ENCODE measurements at regions not wholly inside any gene's neighbourhood (a gene's known extent, or its start where the extent isn't known, plus 50 kb on each side); places are given as distances from the start of the nearest gene placed in this dataset.

DNA sequence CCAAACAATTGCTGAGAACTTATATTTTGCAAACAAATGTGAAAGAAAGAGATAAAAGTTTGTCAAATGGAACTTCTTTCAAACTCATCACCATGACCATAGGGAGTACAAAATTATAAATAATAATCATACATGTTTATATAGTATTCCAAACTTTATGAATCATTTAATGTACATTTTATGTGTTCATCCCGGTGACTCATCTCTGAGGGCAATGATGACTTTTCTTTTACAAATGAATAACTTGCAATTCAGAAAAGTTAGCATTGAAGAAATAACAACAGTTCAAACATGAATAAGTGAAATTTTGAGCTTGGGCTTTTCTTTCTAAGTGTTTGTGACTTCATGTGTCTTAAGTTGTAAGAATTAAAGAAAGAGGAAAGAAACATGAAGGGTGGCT lies 66.3 kb upstream of the CDH8 start:
- no peaks in the 10 kb centered on the region for H3K27me3 ChIP-seq (replicated peaks; ENCODE audit: insufficient read depth, low read length)
- no peaks in the 10 kb centered on the region; the same call in 1 of the 2 replicates for H3K9me3 ChIP-seq (replicated peaks; ENCODE audit: insufficient read depth, low read length)
- no peaks in the 10 kb centered on the region for H3K79me2 ChIP-seq (ENCODE audit: low read length)
- no peak for TF ChIP-seq EZH2 (optimal IDR thresholded peaks at IDR 0.05; ENCODE audit: low read depth, low read length)
- no peak for TF ChIP-seq EZH2phosphoT487 (IDR thresholded peaks at IDR 0.05; ENCODE audit: low read length)
- TF ChIP-seq, protein P1, sequence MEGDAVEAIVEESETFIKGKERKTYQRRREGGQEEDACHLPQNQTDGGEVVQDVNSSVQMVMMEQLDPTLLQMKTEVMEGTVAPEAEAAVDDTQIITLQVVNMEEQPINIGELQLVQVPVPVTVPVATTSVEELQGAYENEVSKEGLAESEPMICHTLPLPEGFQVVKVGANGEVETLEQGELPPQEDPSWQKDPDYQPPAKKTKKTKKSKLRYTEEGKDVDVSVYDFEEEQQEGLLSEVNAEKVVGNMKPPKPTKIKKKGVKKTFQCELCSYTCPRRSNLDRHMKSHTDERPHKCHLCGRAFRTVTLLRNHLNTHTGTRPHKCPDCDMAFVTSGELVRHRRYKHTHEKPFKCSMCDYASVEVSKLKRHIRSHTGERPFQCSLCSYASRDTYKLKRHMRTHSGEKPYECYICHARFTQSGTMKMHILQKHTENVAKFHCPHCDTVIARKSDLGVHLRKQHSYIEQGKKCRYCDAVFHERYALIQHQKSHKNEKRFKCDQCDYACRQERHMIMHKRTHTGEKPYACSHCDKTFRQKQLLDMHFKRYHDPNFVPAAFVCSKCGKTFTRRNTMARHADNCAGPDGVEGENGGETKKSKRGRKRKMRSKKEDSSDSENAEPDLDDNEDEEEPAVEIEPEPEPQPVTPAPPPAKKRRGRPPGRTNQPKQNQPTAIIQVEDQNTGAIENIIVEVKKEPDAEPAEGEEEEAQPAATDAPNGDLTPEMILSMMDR (IDR thresholded peaks at IDR 0.05; ENCODE audit: low read length): no peak
- no peak for DNase-seq
- no peaks in the 10 kb centered on the region for H3K36me3 ChIP-seq (replicated peaks; ENCODE audit: insufficient read depth, low read length)
- H3K4me2 ChIP-seq (ENCODE audit: low read depth, low read length): no peak overlapping the region
- H3K27ac ChIP-seq (ENCODE audit: low read length): no peak overlapping the region
- H3K9me2 ChIP-seq (replicated peaks; ENCODE audit: insufficient read depth, low read length): no peaks in the 10 kb centered on the region
- H3K9ac ChIP-seq (ENCODE audit: low read length): no peak overlapping the region
- no peak overlapping the region for H3K4me3 ChIP-seq (ENCODE audit: low read length)
- no peaks in the 10 kb centered on the region for H3K4me1 ChIP-seq (ENCODE audit: low read length)
- H2AFZ ChIP-seq (ENCODE audit: low read length): no peak overlapping the region
- no peaks in the 10 kb centered on the region for H4K20me1 ChIP-seq (ENCODE audit: insufficient read depth, low read length)
- H3F3A ChIP-seq (ENCODE audit: insufficient read depth, low read length): no peaks in the 10 kb centered on the region

DNA sequence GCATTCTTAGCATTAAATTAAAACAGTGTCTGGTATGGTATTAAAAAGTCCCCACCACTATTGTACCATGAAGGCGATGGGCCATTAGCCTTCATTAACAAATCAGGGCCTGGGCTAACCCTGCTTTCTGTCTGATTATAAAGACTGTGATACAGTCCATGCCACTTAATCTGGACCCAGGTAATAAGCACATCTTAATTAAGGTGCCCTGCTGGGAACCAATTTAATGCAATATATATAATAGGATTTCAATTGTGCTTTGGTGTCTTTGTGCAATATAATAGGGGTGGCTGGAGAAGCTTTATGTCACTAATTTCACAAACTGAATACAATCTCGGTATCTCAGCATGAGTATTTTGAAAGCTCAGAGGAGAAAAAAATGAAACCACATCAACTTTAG lies 64.4 kb upstream of the CDH8 start:
- Histone ChIP-seq H3K4me1 (ENCODE audit: low read length) (no peaks in the 10 kb centered on the region), H3K9ac (ENCODE audit: low read length) (no peak overlapping the region), H3K9me2 (replicated peaks; ENCODE audit: insufficient read depth, low read length) (no peaks in the 10 kb centered on the region), H3K9me3 (replicated peaks; ENCODE audit: insufficient read depth, low read length) (no peaks in the 10 kb centered on the region), H3K4me2 (ENCODE audit: low read depth, low read length) (no peak overlapping the region), H2AFZ (ENCODE audit: low read length) (no peak overlapping the region), H3K79me2 (ENCODE audit: low read length) (no peaks in the 10 kb centered on the region), H3K27ac (ENCODE audit: low read length) (no peak overlapping the region), H4K20me1 (ENCODE audit: insufficient read depth, low read length) (no peaks in the 10 kb centered on the region), H3K27me3 (replicated peaks; ENCODE audit: insufficient read depth, low read length) (no peaks in the 10 kb centered on the region), H3K36me3 (replicated peaks; ENCODE audit: insufficient read depth, low read length) (no peaks in the 10 kb centered on the region), H3K4me3 (ENCODE audit: low read length) (no peak overlapping the region), H3F3A (ENCODE audit: insufficient read depth, low read length) (no peaks in the 10 kb centered on the region)
- TF ChIP-seq, protein P1 (IDR thresholded peaks at IDR 0.05; ENCODE audit: low read length): no peak
- TF ChIP-seq EZH2phosphoT487 (IDR thresholded peaks at IDR 0.05; ENCODE audit: low read length) (no peak), EZH2 (optimal IDR thresholded peaks at IDR 0.05; ENCODE audit: low read depth, low read length) (no peak)
- DNase-seq: no peak

DNA sequence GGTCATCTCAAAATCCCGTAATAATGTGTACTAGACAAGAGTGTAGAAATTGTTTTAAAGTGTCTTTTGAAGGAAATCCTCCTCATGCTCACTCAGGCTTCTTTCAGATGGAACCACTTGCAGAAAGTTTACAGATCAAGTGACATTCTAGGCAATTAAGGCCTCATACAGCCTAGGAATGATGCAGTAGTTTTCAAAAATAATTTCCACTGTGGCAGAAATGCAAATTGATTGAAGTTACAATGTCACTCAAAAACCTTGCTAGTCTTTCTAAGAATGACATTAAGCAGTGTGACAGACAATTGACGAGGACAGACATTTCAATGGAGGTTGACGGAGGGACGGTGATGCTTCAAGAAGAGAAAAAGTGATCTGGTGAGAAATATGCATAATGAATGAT lies 53.5 kb upstream of the CDH8 start:
- no peaks in the 10 kb centered on the region for H3K79me2 ChIP-seq (ENCODE audit: low read length)
- H3K27me3 ChIP-seq (replicated peaks; ENCODE audit: insufficient read depth, low read length): no peaks in the 10 kb centered on the region
- H3K9me3 ChIP-seq (replicated peaks; ENCODE audit: insufficient read depth, low read length): no peaks in the 10 kb centered on the region
- no peak overlapping the region for H3K4me2 ChIP-seq (ENCODE audit: low read depth, low read length)
- no peaks in the 10 kb centered on the region for H3K9me2 ChIP-seq (replicated peaks; ENCODE audit: insufficient read depth, low read length)
- no peaks in the 10 kb centered on the region for H3K4me1 ChIP-seq (ENCODE audit: low read length)
- H3K9ac ChIP-seq (ENCODE audit: low read length): no peak overlapping the region
- H2AFZ ChIP-seq (ENCODE audit: low read length): no peak overlapping the region
- no peak for DNase-seq
- TF ChIP-seq, protein P1 (IDR thresholded peaks at IDR 0.05; ENCODE audit: low read length): no peak
- TF ChIP-seq EZH2phosphoT487 (IDR thresholded peaks at IDR 0.05; ENCODE audit: low read length) (no peak), EZH2 (optimal IDR thresholded peaks at IDR 0.05; ENCODE audit: low read depth, low read length) (no peak)
- no peak overlapping the region for H3K27ac ChIP-seq (ENCODE audit: low read length)
- H3K36me3 ChIP-seq (replicated peaks; ENCODE audit: insufficient read depth, low read length): no peaks in the 10 kb centered on the region
- H4K20me1 ChIP-seq (ENCODE audit: insufficient read depth, low read length): no peaks in the 10 kb centered on the region
- no peaks in the 10 kb centered on the region for H3F3A ChIP-seq (ENCODE audit: insufficient read depth, low read length)
- no peak overlapping the region for H3K4me3 ChIP-seq (ENCODE audit: low read length)
